ENCODE measurements at regions not wholly inside any gene's neighbourhood (a gene's known extent, or its start where the extent isn't known, plus 50 kb on each side); places are given as distances from the start of the nearest gene placed in this dataset.
"Not testable (repeated sequence)": the region's sequence is repeated elsewhere in the genome, so short reads cannot be mapped to it uniquely, and the experiment has no call there.

DNA sequence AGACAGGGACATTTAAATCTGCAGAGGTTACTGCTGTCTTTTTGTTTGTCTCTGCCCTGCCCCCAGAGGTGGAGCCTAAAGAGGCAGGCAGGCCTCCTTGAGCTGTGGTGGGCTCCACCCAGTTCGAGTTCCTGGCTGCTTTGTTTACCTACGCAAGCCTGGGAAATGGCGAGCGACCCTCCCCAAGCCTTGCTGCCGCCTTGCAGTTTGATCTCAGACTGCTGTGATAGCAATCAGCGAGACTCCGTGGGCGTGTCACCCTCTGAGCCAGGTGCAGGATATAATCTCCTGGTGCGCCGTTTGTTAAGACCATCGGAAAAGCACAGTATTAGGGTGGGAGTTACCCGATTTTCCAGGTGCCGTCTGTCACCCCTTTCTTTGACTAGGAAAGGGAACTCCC is 93.3 kb downstream of the ANKRD30BL start:
- not testable (repeated sequence) for H3K9me3 Mint-ChIP-seq; H3K4me1 Mint-ChIP-seq (ENCODE audit: low read depth); H3K27ac Mint-ChIP-seq; DNase-seq; H3K36me3 Mint-ChIP-seq (ENCODE audit: low read depth); H3K27me3 Mint-ChIP-seq; H3K4me3 Mint-ChIP-seq

GRCh38 chr2:132065391-132065790 is 96.4 kb downstream of the ANKRD30BL start:
- not testable (repeated sequence) for H3K27me3 Mint-ChIP-seq; H3K27ac Mint-ChIP-seq; H3K4me1 Mint-ChIP-seq (ENCODE audit: low read depth); H3K4me3 Mint-ChIP-seq; DNase-seq; H3K36me3 Mint-ChIP-seq (ENCODE audit: low read depth); H3K9me3 Mint-ChIP-seq

- not testable (repeated sequence) for H3K9me3 Mint-ChIP-seq, H3K27ac Mint-ChIP-seq
Observed at GRCh38 chr2:132039609-132040236, 122.0 kb downstream of the ANKRD30BL start.

DNA sequence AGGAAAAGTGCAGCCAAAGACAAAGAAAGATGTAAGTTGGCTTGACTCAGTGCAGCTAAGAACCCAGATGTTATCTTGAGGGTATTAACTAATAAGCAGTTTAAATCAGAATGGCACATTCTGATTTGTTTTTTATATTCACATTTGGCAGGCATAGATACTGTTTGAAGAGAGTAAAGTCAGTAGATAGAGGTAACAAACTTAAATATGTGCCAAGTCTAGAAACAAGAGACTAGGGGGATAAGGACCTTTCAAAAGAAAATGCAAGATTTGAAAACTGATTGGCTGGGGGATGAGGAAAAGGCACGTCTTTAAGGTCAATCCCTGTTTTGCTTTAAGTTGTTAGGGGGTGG is 122.9 kb downstream of the ANKRD30BL start:
- not testable (repeated sequence) for H3K4me1 Mint-ChIP-seq (ENCODE audit: low read depth); H3K9me3 Mint-ChIP-seq; H3K36me3 Mint-ChIP-seq (ENCODE audit: low read depth); DNase-seq; H3K27ac Mint-ChIP-seq
- Mint-ChIP-seq H3K4me3 (peak overlapping the region; percentile 21), H3K27me3 (peaks cover 46% of the 10 kb centered on the region)

More at GRCh38 chr2:132039609-132040236, 122.0 kb downstream of the ANKRD30BL start:
- H3K4me3 Mint-ChIP-seq; DNase-seq; H3K4me1 Mint-ChIP-seq (ENCODE audit: low read depth); H3K36me3 Mint-ChIP-seq (ENCODE audit: low read depth): not testable (repeated sequence)
- peaks cover 50% of the 10 kb centered on the region for H3K27me3 Mint-ChIP-seq

DNA sequence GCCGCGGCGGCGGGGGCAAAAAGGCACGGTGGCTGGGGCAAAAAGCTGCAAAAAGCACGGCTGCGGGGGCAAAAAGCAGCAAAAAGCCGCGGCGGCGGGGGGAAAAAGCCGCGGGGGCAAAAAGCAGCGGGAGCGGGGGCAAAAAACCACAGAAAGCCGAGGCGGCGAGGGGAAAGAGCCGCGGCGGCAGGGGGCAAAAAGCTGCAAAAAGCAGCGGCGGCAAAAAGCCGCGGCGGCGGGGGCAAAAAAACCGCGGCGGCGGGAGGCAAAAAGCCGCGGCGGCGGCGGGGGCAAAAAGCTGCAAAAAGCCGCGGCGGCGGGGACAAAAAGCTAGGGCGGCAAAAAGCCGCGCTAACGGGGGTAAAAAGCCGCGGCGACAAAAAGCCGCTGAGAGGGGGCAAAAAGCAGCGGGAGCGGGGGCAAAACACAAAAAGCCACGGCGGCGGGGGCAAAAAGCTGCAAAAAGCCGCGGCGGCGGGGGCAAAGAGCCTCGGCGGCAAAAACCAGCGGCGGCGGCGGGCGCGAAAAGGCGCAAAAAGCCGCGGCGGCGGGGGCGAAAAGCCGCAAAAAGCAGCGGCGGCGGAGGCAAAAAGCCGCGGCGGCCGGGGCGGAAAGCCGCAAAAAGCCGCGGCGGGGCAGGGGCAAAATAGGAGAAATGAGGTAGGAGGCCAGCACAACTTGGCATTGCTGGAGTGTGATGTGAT is 123.4 kb downstream of the ANKRD30BL start:
- no peaks in the 10 kb centered on the region for H3K9me3 Mint-ChIP-seq
- peak; percentile 31 for DNase-seq
- H3K27ac Mint-ChIP-seq = peak overlapping the region; percentile 33
- H3K4me3 Mint-ChIP-seq = peak overlapping the region; percentile 66
- peaks cover 9% of the 10 kb centered on the region for H3K4me1 Mint-ChIP-seq (ENCODE audit: low read depth)
- no peaks in the 10 kb centered on the region for H3K36me3 Mint-ChIP-seq (ENCODE audit: low read depth)
- H3K27me3 Mint-ChIP-seq = peaks cover 41% of the 10 kb centered on the region

- peak overlapping the region; percentile 33 for H3K27ac Mint-ChIP-seq
- peaks cover 37% of the 10 kb centered on the region for H3K27me3 Mint-ChIP-seq
- no peaks in the 10 kb centered on the region for H3K36me3 Mint-ChIP-seq (ENCODE audit: low read depth)
- peaks cover 9% of the 10 kb centered on the region for H3K4me1 Mint-ChIP-seq (ENCODE audit: low read depth)
- peak overlapping the region; percentile 66 for H3K4me3 Mint-ChIP-seq
- peak; percentile 28 for DNase-seq
- no peaks in the 10 kb centered on the region for H3K9me3 Mint-ChIP-seq
Observed at GRCh38 chr2:132037527-132038178, 124.1 kb downstream of the ANKRD30BL start.

- no peak for DNase-seq
- H3K27me3 Mint-ChIP-seq = peaks cover 21% of the 10 kb centered on the region
- H3K36me3 Mint-ChIP-seq (ENCODE audit: low read depth) = no peaks in the 10 kb centered on the region
- H3K4me1 Mint-ChIP-seq (ENCODE audit: low read depth) = peaks cover 9% of the 10 kb centered on the region
- H3K4me3 Mint-ChIP-seq = no peak overlapping the region
- peaks cover 2% of the 10 kb centered on the region for H3K9me3 Mint-ChIP-seq
- no peak overlapping the region for H3K27ac Mint-ChIP-seq
Observed at GRCh38 chr2:132034646-132035045, 127.1 kb downstream of the ANKRD30BL start.

DNA sequence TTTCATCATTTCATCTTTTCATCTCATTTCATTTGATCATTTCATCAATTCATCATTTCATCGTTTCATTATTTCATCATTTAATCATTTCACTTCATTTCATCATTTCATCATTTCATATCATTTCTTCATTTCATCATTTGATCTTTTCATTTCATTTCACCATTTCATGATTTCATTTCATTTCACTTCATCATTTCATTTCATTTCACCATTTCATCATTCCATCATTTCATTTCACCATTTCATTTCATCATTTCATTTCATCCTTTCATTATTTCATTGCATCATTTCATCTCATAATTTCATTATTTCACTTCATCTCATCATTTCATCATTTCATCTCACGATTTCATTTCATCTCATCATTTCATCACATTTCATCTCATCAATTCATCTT is 127.8 kb downstream of the ANKRD30BL start:
- no peaks in the 10 kb centered on the region for H3K36me3 Mint-ChIP-seq (ENCODE audit: low read depth)
- DNase-seq = no peak
- H3K4me1 Mint-ChIP-seq (ENCODE audit: low read depth) = peaks cover 8% of the 10 kb centered on the region

GRCh38 chr2:132033365-132033764 is 128.4 kb downstream of the ANKRD30BL start:
- no peak for DNase-seq
- Mint-ChIP-seq H3K27me3 (peaks cover 11% of the 10 kb centered on the region), H3K4me1 (ENCODE audit: low read depth) (peaks cover 4% of the 10 kb centered on the region), H3K36me3 (ENCODE audit: low read depth) (no peaks in the 10 kb centered on the region), H3K4me3 (no peak overlapping the region), H3K9me3 (peaks cover 2% of the 10 kb centered on the region), H3K27ac (no peak overlapping the region)

More for the DNA sequence above, 127.8 kb downstream of the ANKRD30BL start:
- Mint-ChIP-seq H3K9me3 (peaks cover 2% of the 10 kb centered on the region), H3K27ac (no peak overlapping the region), H3K4me3 (no peak overlapping the region), H3K27me3 (peaks cover 16% of the 10 kb centered on the region)

- H3K27me3 Mint-ChIP-seq = peaks cover 47% of the 10 kb centered on the region
- H3K27ac Mint-ChIP-seq; H3K4me3 Mint-ChIP-seq; H3K9me3 Mint-ChIP-seq; H3K4me1 Mint-ChIP-seq (ENCODE audit: low read depth); H3K36me3 Mint-ChIP-seq (ENCODE audit: low read depth); DNase-seq: not testable (repeated sequence)
Observed at GRCh38 chr2:132012046-132012445, 149.7 kb downstream of the ANKRD30BL start.

DNA sequence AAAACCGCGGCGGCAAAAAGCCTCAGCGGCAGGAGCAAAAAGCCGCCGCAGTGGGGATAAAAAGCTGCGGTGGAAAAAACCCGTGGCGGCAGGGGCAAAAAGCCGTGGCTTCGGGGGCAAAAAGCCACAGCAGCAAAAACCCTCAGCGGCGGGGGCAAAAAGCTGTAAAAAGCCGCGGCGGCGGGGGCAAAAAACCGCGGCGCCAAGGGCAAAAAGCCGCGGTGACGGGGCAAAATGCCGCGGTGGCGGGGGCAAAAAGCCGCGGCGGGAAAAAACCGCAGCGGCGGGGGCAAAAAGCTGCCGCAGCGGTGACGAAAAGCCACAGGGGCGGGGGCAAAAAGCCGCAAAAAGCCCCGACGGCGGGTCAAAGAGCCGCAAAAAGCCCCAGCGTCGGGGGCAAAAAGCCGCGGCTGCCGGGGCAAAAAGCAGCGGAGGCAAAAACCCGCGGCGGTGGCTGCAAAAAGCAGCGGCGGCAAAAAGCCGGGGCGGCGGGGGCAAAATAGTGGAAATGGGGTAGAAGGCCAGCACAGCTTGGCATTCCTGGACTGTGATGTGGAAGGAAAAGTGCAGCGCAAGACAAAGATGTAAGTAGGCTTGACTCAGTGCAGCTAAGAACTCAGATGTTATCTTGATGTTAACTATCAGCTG is 151.8 kb downstream of the ANKRD30BL start:
- peaks cover 3% of the 10 kb centered on the region for H3K4me1 Mint-ChIP-seq (ENCODE audit: low read depth)
- no peaks in the 10 kb centered on the region for H3K36me3 Mint-ChIP-seq (ENCODE audit: low read depth)
- no peak overlapping the region for H3K27ac Mint-ChIP-seq
- no peak for DNase-seq
- H3K9me3 Mint-ChIP-seq = peaks cover 2% of the 10 kb centered on the region
- no peak overlapping the region for H3K4me3 Mint-ChIP-seq
- peaks cover 58% of the 10 kb centered on the region for H3K27me3 Mint-ChIP-seq

DNA sequence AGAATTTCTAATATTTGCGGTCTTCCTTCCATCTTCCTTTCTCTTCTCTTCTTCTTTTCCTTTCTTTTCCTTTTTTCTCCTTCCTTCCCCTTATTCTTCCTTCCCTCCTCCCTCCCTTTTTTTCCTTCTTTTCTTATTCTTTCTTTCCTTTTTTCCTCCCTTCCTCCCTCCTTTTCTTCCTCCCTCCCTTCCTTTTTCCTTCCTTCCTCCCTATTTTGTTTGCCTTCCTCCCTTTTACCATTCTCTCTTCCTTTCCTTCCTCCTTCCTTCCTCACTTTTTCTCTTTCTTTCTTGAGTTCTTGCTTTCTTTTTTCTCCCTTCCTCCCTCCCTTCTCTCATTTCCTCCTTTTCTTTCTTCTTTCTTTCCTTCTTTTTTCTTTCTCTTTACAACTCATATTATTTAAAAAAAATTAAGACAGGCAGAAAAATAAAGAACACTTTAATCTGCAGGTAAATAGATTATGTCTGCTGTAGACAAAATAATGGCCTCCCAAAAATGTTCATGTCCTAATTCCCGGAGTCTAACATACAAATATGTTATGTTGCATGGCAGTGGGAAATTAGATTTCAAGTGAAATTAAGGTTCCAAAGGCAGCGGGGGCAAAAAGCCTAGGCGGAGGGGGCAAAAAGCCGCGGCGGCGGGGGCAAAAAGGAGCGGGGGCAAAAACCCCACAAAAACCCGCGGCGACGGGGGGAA is 152.4 kb downstream of the ANKRD30BL start:
- Mint-ChIP-seq H3K9me3 (peaks cover 6% of the 10 kb centered on the region), H3K36me3 (ENCODE audit: low read depth) (no peaks in the 10 kb centered on the region)

GRCh38 chr2:131990751-131991150 is 171.0 kb downstream of the ANKRD30BL start:
- H3K27ac Mint-ChIP-seq; H3K9me3 Mint-ChIP-seq; H3K27me3 Mint-ChIP-seq; H3K4me1 Mint-ChIP-seq (ENCODE audit: low read depth); DNase-seq; H3K36me3 Mint-ChIP-seq (ENCODE audit: low read depth); H3K4me3 Mint-ChIP-seq: not testable (repeated sequence)

More for the DNA sequence above, 152.4 kb downstream of the ANKRD30BL start:
- H3K27ac Mint-ChIP-seq = no peak overlapping the region
- H3K4me3 Mint-ChIP-seq = no peak overlapping the region
- H3K4me1 Mint-ChIP-seq (ENCODE audit: low read depth) = peaks cover 3% of the 10 kb centered on the region
- no peak for DNase-seq
- H3K27me3 Mint-ChIP-seq = peaks cover 58% of the 10 kb centered on the region

DNA sequence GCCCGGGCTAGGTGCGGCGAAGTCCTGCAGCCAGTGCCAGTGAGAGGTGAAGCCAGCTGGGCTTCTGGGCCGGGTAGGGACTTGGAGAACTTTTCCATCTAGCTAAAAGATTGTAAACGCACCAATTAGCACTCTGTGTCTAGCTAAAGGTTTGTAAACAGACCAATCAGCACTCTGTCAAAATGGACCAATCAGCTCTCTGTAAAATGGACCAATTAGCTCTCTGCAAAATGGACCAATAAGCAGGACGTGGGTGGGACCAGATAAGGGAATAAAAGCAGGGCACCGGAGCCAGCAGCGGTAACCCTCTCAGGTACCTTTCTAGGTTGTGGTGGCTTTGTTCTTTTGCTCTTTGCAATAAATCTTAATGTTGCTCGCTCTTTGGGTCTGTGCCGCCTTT is 195.1 kb downstream of the ANKRD30BL start:
- not testable (repeated sequence) for H3K36me3 Mint-ChIP-seq (ENCODE audit: low read depth); H3K4me3 Mint-ChIP-seq; H3K4me1 Mint-ChIP-seq (ENCODE audit: low read depth); H3K9me3 Mint-ChIP-seq; H3K27me3 Mint-ChIP-seq; H3K27ac Mint-ChIP-seq; DNase-seq

All from activated T-cell treated with anti-CD3 and anti-CD28 coated beads, Interleukin-2, amount 50 U/mL, for 24 hours (primary cell).